Endodermal cell (in vitro differentiated cells): ENCODE measurements at regions not wholly inside any gene's neighbourhood (a gene's known extent, or its start where the extent isn't known, plus 50 kb on each side); places are given as distances from the start of the nearest gene placed in this dataset.

ENCODE experiments used
- DNase-seq: peaks from one replicate; pipeline ENCODE4 v3.0.0-alpha.2; 2017
- H3K27ac ChIP-seq: 2 replicates; pipeline ENCODE4 v1.5.1; 2013; ENCODE audit warnings: mild to moderate bottlenecking, low read depth, low read length, moderate library complexity
- H3K27me3 ChIP-seq: 2 replicates; pipeline ENCODE4 v1.6.1; 2013; ENCODE audit warnings: mild to moderate bottlenecking, low read length, moderate library complexity; ENCODE audit not compliant: insufficient read depth, control insufficient read depth, poor library complexity, severe bottlenecking
- H3K36me3 ChIP-seq: 2 replicates; pipeline ENCODE4 v1.7.0; 2013; ENCODE audit warnings: mild to moderate bottlenecking, low read length, moderate library complexity; ENCODE audit not compliant: control insufficient read depth, insufficient read depth
- H3K4me1 ChIP-seq: one replicate; pipeline ENCODE4 v1.7.0; 2013; ENCODE audit warnings: low read length; ENCODE audit not compliant: control insufficient read depth, insufficient read depth
- H3K4me3 ChIP-seq: 2 replicates; pipeline ENCODE4 v1.5.1; 2013; ENCODE audit warnings: mild to moderate bottlenecking, low read length, moderate library complexity
- H3K9ac ChIP-seq: 2 replicates; pipeline ENCODE4 v1.6.1; 2013; ENCODE audit warnings: mild to moderate bottlenecking, low read length, moderate library complexity; ENCODE audit not compliant: poor library complexity, severe bottlenecking; ENCODE audit errors: extremely low read depth
- H3K9me3 ChIP-seq: 2 replicates; pipeline ENCODE4 v1.6.1; 2013; ENCODE audit warnings: mild to moderate bottlenecking, low read length, moderate library complexity; ENCODE audit not compliant: control insufficient read depth
- H3K27ac Mint-ChIP-seq: 2 replicates; pipeline ENCODE4 v1.8.0; 2020; ENCODE audit warnings: mixed read lengths
- H3K27me3 Mint-ChIP-seq: 2 replicates; pipeline ENCODE4 v1.8.0; 2021; ENCODE audit warnings: mild to moderate bottlenecking, mixed read lengths; ENCODE audit not compliant: insufficient read depth
- H3K36me3 Mint-ChIP-seq: 2 replicates; pipeline ENCODE4 v1.8.0; 2020; ENCODE audit warnings: low read depth, mixed read lengths
- H3K4me1 Mint-ChIP-seq: 2 replicates; pipeline ENCODE4 v1.8.0; 2020; ENCODE audit warnings: mixed read lengths
- H3K4me3 Mint-ChIP-seq: 2 replicates; pipeline ENCODE4 v1.8.0; 2020; ENCODE audit warnings: mild to moderate bottlenecking, moderate library complexity, mixed read lengths
- H3K9me3 Mint-ChIP-seq: 2 replicates; pipeline ENCODE4 v1.8.0; 2020; ENCODE audit warnings: mild to moderate bottlenecking, mixed read lengths
- WGBS, 2 experiments: methylation state at CpG; one replicate each; pipeline versions ENCODE4 v1.1.5 to v1.1.7; 2013; ENCODE audit warnings: missing lambda C conversion rate in 2 of 2, mixed read lengths in 1 of 2; ENCODE audit not compliant: insufficient coverage in 1 of 2, insufficient read length in 1 of 2; 5-methylcytosine and 5-hydroxymethylcytosine counted together
- TF ChIP-seq, protein P1 (sequence below): fragments of 200-600 bp; sonication (generic); conservative IDR thresholded peaks from 2 replicates; pipeline ENCODE4 v1.5.0; 2021; ENCODE audit warnings: antibody characterized with exemption, mild to moderate bottlenecking

DNA sequence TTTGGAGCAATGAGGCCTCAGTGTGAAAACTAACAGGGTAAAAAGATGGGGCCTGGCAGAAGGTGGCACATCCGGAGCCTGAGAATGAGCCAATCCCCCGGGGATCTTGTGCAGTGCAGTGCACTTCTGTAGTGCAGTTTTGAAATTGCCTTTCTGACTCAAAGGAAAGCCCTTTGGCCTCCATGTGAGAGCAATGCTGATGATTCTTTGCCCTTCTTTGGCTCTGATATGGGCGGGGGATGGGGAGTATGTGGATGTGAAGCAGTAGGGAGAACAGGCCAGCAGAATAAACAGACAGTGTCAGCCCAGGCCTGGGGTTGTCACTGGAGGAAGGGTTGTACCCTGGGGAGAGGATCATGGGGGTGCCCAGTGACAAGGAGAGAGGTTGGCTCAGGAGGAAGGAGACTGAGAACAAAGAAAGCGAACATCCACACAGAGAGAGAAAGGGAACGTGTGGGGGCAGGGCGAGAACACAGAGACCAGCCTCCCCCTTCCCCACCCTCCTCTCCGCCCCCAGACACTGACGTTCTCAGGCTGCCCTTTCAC lies 351.2 kb downstream of the CDC5L start:
- peaks cover 3% of the 10 kb centered on the region for H3K4me1 ChIP-seq
- no peaks in the 10 kb centered on the region for H3K36me3 Mint-ChIP-seq
- H3K27me3 Mint-ChIP-seq = no peaks in the 10 kb centered on the region
- no peak overlapping the region for H3K4me3 Mint-ChIP-seq
- H3K27ac Mint-ChIP-seq = peak overlapping the region; percentile 83
- H3K27ac ChIP-seq = peak overlapping the region; percentile 72
- WGBS, 2 experiments = 81 to 87% methylated on average over 2 to 6 of the region's 8 CpGs
- TF ChIP-seq, protein P1, sequence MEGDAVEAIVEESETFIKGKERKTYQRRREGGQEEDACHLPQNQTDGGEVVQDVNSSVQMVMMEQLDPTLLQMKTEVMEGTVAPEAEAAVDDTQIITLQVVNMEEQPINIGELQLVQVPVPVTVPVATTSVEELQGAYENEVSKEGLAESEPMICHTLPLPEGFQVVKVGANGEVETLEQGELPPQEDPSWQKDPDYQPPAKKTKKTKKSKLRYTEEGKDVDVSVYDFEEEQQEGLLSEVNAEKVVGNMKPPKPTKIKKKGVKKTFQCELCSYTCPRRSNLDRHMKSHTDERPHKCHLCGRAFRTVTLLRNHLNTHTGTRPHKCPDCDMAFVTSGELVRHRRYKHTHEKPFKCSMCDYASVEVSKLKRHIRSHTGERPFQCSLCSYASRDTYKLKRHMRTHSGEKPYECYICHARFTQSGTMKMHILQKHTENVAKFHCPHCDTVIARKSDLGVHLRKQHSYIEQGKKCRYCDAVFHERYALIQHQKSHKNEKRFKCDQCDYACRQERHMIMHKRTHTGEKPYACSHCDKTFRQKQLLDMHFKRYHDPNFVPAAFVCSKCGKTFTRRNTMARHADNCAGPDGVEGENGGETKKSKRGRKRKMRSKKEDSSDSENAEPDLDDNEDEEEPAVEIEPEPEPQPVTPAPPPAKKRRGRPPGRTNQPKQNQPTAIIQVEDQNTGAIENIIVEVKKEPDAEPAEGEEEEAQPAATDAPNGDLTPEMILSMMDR = no peak
- DNase-seq = peak; percentile 59
- H3K9me3 Mint-ChIP-seq = no peaks in the 10 kb centered on the region
- H3K4me3 ChIP-seq = no peak overlapping the region
- no peak overlapping the region for H3K9ac ChIP-seq
- no peaks in the 10 kb centered on the region for H3K9me3 ChIP-seq
- H3K4me1 Mint-ChIP-seq = peaks cover 21% of the 10 kb centered on the region
- H3K27me3 ChIP-seq = no peaks in the 10 kb centered on the region
- no peaks in the 10 kb centered on the region for H3K36me3 ChIP-seq

DNA sequence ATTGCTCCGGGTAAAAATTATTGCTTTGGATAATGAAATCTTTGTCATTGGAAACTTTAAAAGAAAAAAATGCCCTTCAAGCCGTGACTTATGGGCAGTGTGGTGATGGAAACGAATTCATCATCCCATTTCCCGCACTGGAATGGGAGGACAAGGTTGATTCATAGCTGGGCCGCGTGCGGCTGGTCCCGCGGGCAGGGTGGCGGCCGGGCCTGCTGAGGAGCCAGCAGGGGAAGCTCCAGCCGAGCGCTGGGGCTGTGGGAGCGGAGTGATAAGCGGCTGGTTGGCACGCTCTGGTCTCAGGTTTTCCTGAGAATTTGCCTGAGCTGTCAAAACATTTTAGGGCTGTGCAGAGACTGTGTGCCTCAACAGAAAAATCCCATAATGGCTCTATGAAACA lies 351.7 kb downstream of the CDC5L start:
- Histone ChIP-seq H3K9me3 (no peaks in the 10 kb centered on the region), H3K36me3 (no peaks in the 10 kb centered on the region), H3K4me3 (no peak overlapping the region), H3K4me1 (peaks cover 3% of the 10 kb centered on the region), H3K27ac (peak overlapping the region; percentile 72), H3K9ac (no peak overlapping the region), H3K27me3 (no peaks in the 10 kb centered on the region)
- Mint-ChIP-seq H3K27me3 (no peaks in the 10 kb centered on the region), H3K36me3 (no peaks in the 10 kb centered on the region), H3K4me3 (no peak overlapping the region), H3K9me3 (no peaks in the 10 kb centered on the region), H3K4me1 (peaks cover 21% of the 10 kb centered on the region), H3K27ac (peak overlapping the region; percentile 83)
- peak; percentile 51 for DNase-seq
- TF ChIP-seq, protein P1 = no peak
- 84 to 91% methylated on average over 16 of the region's 16 CpGs for WGBS, 2 experiments

DNA sequence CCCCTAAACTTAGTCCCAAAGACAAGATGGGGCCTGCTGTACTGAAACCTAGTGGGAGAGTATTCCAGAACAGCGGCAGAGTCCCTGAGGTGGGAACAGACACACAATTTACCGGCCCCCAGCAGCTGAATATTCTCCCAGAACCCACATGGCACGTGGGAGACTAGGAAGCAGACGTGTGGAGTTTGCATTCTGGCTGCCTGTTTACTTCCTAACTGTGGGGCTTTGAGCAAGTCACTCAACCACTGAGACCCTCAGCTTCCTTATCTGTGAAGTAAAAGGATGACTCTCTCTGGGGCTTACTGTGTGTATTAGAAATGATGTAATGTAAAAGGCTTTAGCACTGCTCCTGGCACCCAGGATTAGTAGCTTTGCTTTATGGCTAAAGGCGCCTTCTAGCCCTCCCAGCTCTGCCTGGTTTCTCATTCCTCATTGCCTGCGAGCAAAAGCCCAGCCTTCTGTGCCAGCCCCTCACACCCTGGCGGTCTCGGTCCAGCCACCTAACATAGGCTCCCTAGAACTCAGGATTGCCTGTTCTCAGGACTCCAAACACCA lies 353.1 kb downstream of the CDC5L start:
- peaks cover 3% of the 10 kb centered on the region for H3K36me3 Mint-ChIP-seq
- no peaks in the 10 kb centered on the region for H3K36me3 ChIP-seq
- no peak overlapping the region for H3K9ac ChIP-seq
- H3K27me3 ChIP-seq = no peaks in the 10 kb centered on the region
- no peak overlapping the region for H3K4me3 ChIP-seq
- H3K4me3 Mint-ChIP-seq = no peak overlapping the region
- TF ChIP-seq, protein P1 = no peak
- no peak overlapping the region for H3K27ac ChIP-seq
- H3K4me1 ChIP-seq = peaks cover 3% of the 10 kb centered on the region
- peaks cover 12% of the 10 kb centered on the region for H3K9me3 ChIP-seq
- no peak overlapping the region for H3K27ac Mint-ChIP-seq
- peaks cover 10% of the 10 kb centered on the region for H3K9me3 Mint-ChIP-seq
- 79 to 83% methylated on average over 7 to 8 of the region's 8 CpGs for WGBS, 2 experiments
- DNase-seq = no peak
- H3K4me1 Mint-ChIP-seq = peaks cover 21% of the 10 kb centered on the region
- H3K27me3 Mint-ChIP-seq = no peaks in the 10 kb centered on the region
